ENCODE measurements at regions not wholly inside any gene's neighbourhood (a gene's known extent, or its start where the extent isn't known, plus 50 kb on each side); places are given as distances from the start of the nearest gene placed in this dataset.

- TF ChIP-seq POLR2A (IDR thresholded peaks at IDR 0.05; ENCODE audit: low read depth, low read length) (no peak), PAX5 (IDR thresholded peaks at IDR 0.05; ENCODE audit: insufficient read depth, low read length, severe bottlenecking) (no peak), POLR2AphosphoS5 (IDR thresholded peaks at IDR 0.05; ENCODE audit: low read depth, low read length) (no peak)
These were observed 256.9 kb downstream of the CDH26 start for GRCh38 chr20:60214901-60215815.

Data from GM12891 (cell line).